ENCODE measurements at regions not wholly inside any gene's neighbourhood (a gene's known extent, or its start where the extent isn't known, plus 50 kb on each side); places are given as distances from the start of the nearest gene placed in this dataset.
"Not testable (repeated sequence)": the region's sequence is repeated elsewhere in the genome, so short reads cannot be mapped to it uniquely, and the experiment has no call there.

DNA sequence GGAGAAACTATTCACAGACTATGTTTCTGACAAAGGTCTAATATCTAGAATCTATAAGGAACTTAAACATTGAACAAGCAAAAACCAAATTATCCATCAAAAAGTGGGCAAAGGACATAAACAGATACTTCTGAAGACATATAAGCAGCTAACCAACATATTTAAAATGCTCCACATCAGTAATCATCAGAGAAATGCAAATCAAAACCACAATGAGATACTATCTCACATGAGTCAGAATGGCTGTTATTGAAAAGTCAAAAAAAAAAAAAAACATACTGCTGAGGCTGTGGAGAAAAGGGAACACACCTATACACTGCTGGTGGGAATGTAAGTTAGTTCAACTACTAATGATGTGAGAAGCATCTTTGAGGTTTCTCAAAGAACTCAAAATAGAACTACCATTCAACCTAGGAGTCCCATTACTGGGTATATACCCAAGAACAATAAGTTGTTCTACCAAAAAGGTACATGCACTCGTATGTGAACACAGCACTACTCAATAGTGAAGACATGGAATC lies 220.4 kb upstream of the TFPI start:
- TF ChIP-seq, protein P1, sequence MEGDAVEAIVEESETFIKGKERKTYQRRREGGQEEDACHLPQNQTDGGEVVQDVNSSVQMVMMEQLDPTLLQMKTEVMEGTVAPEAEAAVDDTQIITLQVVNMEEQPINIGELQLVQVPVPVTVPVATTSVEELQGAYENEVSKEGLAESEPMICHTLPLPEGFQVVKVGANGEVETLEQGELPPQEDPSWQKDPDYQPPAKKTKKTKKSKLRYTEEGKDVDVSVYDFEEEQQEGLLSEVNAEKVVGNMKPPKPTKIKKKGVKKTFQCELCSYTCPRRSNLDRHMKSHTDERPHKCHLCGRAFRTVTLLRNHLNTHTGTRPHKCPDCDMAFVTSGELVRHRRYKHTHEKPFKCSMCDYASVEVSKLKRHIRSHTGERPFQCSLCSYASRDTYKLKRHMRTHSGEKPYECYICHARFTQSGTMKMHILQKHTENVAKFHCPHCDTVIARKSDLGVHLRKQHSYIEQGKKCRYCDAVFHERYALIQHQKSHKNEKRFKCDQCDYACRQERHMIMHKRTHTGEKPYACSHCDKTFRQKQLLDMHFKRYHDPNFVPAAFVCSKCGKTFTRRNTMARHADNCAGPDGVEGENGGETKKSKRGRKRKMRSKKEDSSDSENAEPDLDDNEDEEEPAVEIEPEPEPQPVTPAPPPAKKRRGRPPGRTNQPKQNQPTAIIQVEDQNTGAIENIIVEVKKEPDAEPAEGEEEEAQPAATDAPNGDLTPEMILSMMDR (conservative IDR thresholded peaks at IDR 0.05) = no peak
- H3K27me3 Mint-ChIP-seq = no peaks in the 10 kb centered on the region
- no peak overlapping the region for H3K27ac Mint-ChIP-seq
- H3K4me1 Mint-ChIP-seq (ENCODE audit: unreplicated experiment) = no peaks in the 10 kb centered on the region
- H3K4me3 Mint-ChIP-seq = no peak overlapping the region
- no peak for DNase-seq (ENCODE audit: extremely low spot score, unreplicated experiment)
- H3K9me3 Mint-ChIP-seq = no peaks in the 10 kb centered on the region
- no peaks in the 10 kb centered on the region for H3K36me3 Mint-ChIP-seq

DNA sequence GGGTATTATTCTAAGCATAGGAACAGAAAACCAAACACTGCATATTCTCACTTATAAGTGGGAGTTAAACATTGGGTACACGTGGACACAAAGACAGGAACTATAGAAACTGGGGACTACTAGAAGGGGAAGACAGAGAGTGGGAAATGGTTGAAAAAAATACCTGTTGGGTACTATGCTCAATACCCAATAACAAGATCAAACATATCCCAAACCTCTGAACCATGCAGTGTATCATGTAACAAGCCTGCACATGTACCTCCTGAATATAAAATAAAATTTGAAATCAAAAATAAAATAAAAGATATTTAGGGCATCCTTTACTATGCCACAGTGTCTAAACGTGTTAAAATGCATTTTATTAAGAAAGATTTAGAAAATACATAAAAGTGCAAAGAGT lies 221.0 kb upstream of the TFPI start:
- no peak overlapping the region for H3K27ac Mint-ChIP-seq
- H3K36me3 Mint-ChIP-seq = no peaks in the 10 kb centered on the region
- TF ChIP-seq, protein P1 (conservative IDR thresholded peaks at IDR 0.05) = no peak
- no peak overlapping the region for H3K4me3 Mint-ChIP-seq
- H3K27me3 Mint-ChIP-seq = no peaks in the 10 kb centered on the region
- no peaks in the 10 kb centered on the region for H3K9me3 Mint-ChIP-seq
- no peaks in the 10 kb centered on the region for H3K4me1 Mint-ChIP-seq (ENCODE audit: unreplicated experiment)
- no peak for DNase-seq (ENCODE audit: extremely low spot score, unreplicated experiment)

DNA sequence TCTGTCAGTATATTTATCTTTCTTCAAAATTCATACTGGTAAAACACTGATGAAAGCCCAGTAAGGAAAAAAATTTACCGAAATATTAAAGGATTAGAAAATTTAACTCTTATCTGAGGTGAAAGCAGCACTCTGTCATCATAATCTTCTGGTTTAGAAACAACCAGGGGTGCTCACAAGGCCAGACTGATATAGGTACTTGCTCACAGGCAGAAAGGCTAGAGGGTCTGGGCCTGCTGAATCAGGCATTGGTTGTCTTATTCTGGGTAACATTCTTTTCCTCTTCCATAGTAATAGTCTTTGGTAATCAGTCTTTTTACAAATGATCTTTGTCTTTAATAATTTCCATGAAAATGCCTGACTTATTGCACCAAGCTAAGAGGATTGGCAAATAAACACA lies 221.4 kb upstream of the TFPI start:
- no peaks in the 10 kb centered on the region for H3K9me3 Mint-ChIP-seq
- no peaks in the 10 kb centered on the region for H3K4me1 Mint-ChIP-seq (ENCODE audit: unreplicated experiment)
- H3K27me3 Mint-ChIP-seq = no peaks in the 10 kb centered on the region
- no peaks in the 10 kb centered on the region for H3K36me3 Mint-ChIP-seq
- H3K27ac Mint-ChIP-seq = no peak overlapping the region
- TF ChIP-seq, protein P1 (conservative IDR thresholded peaks at IDR 0.05) = no peak
- no peak for DNase-seq (ENCODE audit: extremely low spot score, unreplicated experiment)
- H3K4me3 Mint-ChIP-seq = no peak overlapping the region

DNA sequence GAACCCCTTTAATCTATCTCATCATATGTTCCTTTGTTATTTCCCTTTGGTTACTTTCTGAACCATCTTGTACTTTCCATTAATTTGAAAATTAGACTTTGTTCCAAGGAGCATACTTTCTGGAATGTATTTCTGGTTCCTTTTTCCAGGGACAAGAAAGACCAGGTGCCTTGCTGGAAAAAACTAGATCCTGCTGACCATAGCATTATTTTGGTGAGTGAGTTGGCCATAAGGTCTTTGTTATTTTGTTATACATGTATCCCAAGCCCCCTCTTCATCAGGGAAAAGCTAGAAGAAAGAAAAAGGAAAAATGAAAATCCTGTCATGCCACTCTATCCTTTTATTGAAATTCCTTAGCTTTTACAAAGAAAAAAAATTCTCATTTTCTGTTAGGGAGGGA lies 228.1 kb upstream of the TFPI start:
- Mint-ChIP-seq H3K4me1 (ENCODE audit: unreplicated experiment) (no peaks in the 10 kb centered on the region), H3K36me3 (no peaks in the 10 kb centered on the region), H3K4me3 (no peak overlapping the region), H3K9me3 (peaks cover 4% of the 10 kb centered on the region), H3K27me3 (no peaks in the 10 kb centered on the region), H3K27ac (no peak overlapping the region)
- TF ChIP-seq, protein P1 (conservative IDR thresholded peaks at IDR 0.05) = no peak
- no peak for DNase-seq (ENCODE audit: extremely low spot score, unreplicated experiment)

DNA sequence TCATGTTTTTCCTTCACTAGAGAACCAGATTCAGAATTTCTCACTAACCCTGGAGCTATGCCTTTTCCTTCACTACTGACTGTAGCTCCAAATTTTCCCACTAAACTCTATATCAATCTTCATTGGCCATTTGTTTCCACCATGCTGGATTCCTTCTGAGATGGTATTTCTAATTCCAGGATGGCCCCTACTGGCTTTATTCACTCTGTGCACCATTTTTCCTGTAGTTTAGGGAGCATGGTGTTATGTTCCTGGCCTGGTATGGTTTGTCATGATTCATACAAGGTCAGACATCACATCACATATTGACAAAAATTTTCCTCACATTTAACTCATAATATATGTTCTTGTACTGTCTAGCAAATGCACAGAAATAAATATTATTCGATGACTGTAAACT lies 229.2 kb upstream of the TFPI start:
- no peaks in the 10 kb centered on the region for H3K4me1 Mint-ChIP-seq (ENCODE audit: unreplicated experiment)
- no peaks in the 10 kb centered on the region for H3K36me3 Mint-ChIP-seq
- no peaks in the 10 kb centered on the region for H3K27me3 Mint-ChIP-seq

DNA sequence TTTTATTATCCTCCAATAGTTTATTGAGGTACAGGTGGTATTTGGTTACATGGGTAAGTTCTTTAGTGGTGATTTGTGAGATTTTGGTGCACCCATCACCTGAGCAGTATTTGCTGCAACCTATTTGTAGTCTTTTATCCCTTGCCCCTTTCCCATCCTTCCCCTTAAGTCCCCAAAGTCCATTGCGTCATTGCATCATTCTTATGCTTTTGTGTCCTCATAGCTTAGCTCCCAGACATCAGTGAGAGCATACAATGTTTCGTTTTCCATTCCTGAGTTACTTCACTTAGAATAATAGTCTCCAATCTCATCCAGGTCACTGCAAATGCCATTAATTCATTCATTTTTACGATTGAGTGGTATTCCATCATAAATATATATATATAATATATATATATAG lies 229.9 kb upstream of the TFPI start:
- H3K36me3 Mint-ChIP-seq; H3K9me3 Mint-ChIP-seq; H3K27ac Mint-ChIP-seq; H3K4me1 Mint-ChIP-seq (ENCODE audit: unreplicated experiment); H3K27me3 Mint-ChIP-seq; H3K4me3 Mint-ChIP-seq; DNase-seq (ENCODE audit: extremely low spot score, unreplicated experiment): not testable (repeated sequence)

More for the DNA sequence above, 229.2 kb upstream of the TFPI start:
- DNase-seq (ENCODE audit: extremely low spot score, unreplicated experiment) = no peak
- Mint-ChIP-seq H3K27ac (no peak overlapping the region), H3K9me3 (peaks cover 4% of the 10 kb centered on the region), H3K4me3 (no peak overlapping the region)
- TF ChIP-seq, protein P1 (conservative IDR thresholded peaks at IDR 0.05) = no peak

Data from type B pancreatic cell (in vitro differentiated cells).